Erythroblast (primary cell): ENCODE measurements at regions not wholly inside any gene's neighbourhood (a gene's known extent, or its start where the extent isn't known, plus 50 kb on each side); places are given as distances from the start of the nearest gene placed in this dataset.

ENCODE experiments used
- GATA1 ChIP-seq: IDR thresholded peaks from 2 replicates; pipeline ENCODE4 v1.6.1; 2011; ENCODE audit warnings: low read depth, mild to moderate bottlenecking, control low read depth, low read length, moderate library complexity
- POLR2A ChIP-seq: IDR thresholded peaks from 2 replicates; pipeline ENCODE4 v1.6.1; 2011; ENCODE audit warnings: mild to moderate bottlenecking, low read length

DNA sequence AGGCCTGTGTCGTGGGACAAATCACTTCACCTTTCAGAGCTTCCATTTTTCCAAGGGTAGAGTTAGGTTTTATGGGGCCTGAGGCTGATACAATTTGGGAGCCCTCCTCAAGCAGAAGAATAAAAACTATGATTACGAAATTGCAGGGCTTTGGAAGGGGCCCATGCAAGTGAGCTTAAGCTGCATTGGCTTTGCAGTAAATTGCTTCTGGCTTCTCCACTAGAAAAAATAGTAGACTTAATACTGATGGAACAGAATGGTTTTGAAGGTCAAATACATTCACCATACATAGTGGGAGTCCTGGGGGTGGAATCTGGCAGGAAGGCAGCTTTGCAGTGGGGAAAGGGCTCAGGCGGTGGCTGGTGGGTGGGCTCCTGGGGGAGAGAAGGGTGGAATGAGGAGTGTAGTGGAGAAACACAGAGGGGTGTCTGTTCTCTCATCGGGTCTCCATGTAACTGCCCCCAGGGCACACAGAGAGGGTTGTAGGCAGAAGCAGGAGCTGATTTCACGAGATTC lies 55.9 kb upstream of the RNF24 start:
- no peak for TF ChIP-seq POLR2A
- no peak for TF ChIP-seq GATA1
